ENCODE measurements at regions not wholly inside any gene's neighbourhood (a gene's known extent, or its start where the extent isn't known, plus 50 kb on each side); places are given as distances from the start of the nearest gene placed in this dataset.

DNA sequence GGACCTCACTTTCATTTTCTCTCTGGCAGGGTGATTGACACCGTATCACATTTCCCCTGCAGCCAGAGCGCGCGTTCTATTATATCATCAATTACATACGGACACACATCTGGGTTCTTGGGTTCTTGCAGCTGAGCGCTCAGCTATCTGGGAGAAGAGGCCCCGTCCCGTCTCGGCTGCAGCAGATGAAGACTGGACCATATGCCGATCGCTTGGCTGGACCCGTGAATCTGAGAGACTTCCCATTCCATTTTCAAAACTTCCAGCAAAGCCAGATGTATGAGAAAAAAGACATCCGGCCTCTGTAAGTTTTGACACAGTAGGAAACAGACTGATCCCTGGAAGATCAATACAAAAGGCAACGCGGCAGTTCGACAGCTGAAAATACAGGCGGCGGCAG is 99.8 kb downstream of the JCAD start:
- TF ChIP-seq EZH2 (IDR thresholded peaks at IDR 0.05; ENCODE audit: borderline replicate concordance, low read depth, low read length, poor library complexity, severe bottlenecking), result no peak
- TF ChIP-seq, protein P1, sequence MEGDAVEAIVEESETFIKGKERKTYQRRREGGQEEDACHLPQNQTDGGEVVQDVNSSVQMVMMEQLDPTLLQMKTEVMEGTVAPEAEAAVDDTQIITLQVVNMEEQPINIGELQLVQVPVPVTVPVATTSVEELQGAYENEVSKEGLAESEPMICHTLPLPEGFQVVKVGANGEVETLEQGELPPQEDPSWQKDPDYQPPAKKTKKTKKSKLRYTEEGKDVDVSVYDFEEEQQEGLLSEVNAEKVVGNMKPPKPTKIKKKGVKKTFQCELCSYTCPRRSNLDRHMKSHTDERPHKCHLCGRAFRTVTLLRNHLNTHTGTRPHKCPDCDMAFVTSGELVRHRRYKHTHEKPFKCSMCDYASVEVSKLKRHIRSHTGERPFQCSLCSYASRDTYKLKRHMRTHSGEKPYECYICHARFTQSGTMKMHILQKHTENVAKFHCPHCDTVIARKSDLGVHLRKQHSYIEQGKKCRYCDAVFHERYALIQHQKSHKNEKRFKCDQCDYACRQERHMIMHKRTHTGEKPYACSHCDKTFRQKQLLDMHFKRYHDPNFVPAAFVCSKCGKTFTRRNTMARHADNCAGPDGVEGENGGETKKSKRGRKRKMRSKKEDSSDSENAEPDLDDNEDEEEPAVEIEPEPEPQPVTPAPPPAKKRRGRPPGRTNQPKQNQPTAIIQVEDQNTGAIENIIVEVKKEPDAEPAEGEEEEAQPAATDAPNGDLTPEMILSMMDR (conservative IDR thresholded peaks at IDR 0.05; ENCODE audit: low read depth, low read length), result no peak

Measured in A673 (cell line).